Heart left ventricle (tissue), 16 donors: ENCODE measurements at regions not wholly inside any gene's neighbourhood (a gene's known extent, or its start where the extent isn't known, plus 50 kb on each side); places are given as distances from the start of the nearest gene placed in this dataset.

Experiments
- ATAC-seq, 4 donors: fragments of 200-7000 bp; cut with Tn5 transposase; one replicate each; pipeline ENCODE4 v1.9.1; 2020 to 2022; ENCODE audit warnings: moderate library complexity in 4 of 4, mild to moderate bottlenecking in 3 of 4, moderate number of reproducible peaks in 1 of 4
- DNase-seq, 5 donors: peaks; one replicate each; pipeline ENCODE4 v3.0.0-alpha.2; 2020
- H3K27ac ChIP-seq, 12 donors: fragments of 200-600 bp; sonication (generic) in 4 of 12; one replicate each; pipeline versions ENCODE4 v1.5.0 to v1.8.0; 2016 to 2022; ENCODE audit warnings: mild to moderate bottlenecking in 2 of 12
- H3K27me3 ChIP-seq, 9 donors: fragments of 200-600 bp; sonication (generic) in 2 of 9; one replicate each; pipeline versions ENCODE4 v1.5.1 to v1.8.0; 2016 to 2022; ENCODE audit warnings: mild to moderate bottlenecking in 3 of 9
- H3K36me3 ChIP-seq, 9 donors: fragments of 200-600 bp; sonication (generic) in 2 of 9; one replicate each; pipeline versions ENCODE4 v1.5.0 to v1.8.0; 2018 to 2022; ENCODE audit warnings: mild to moderate bottlenecking in 2 of 9
- H3K4me1 ChIP-seq, 12 donors: fragments of 200-600 bp; sonication (generic) in 4 of 12; one replicate each; pipeline versions ENCODE4 v1.5.0 to v1.8.0; 2016 to 2022; ENCODE audit warnings: mild to moderate bottlenecking in 3 of 12
- H3K4me3 ChIP-seq, 12 donors: fragments of 200-600 bp; sonication (generic) in 4 of 12; one replicate each; pipeline versions ENCODE4 v1.5.0 to v1.8.0; 2017 to 2022; ENCODE audit warnings: mild to moderate bottlenecking in 9 of 12, moderate library complexity in 4 of 12
- H3K9me3 ChIP-seq, 12 donors: fragments of 200-600 bp; sonication (generic) in 4 of 12; one replicate each; pipeline versions ENCODE4 v1.5.0 to v1.8.0; 2016 to 2022; ENCODE audit warnings: mild to moderate bottlenecking in 1 of 12
- POLR2A ChIP-seq, 2 donors: fragments of 450-650 bp; IDR thresholded peaks; one replicate each; pipeline ENCODE4 v1.6.1; 2017; ENCODE audit warnings: antibody characterized with exemption in 2 of 2, mild to moderate bottlenecking in 2 of 2, moderate library complexity in 2 of 2
- WGBS, 4 donors: extraction: QIAGEN DNeasy Blood & Tissue Kit in 2 of 4; methylation state at CpG; one replicate each; pipeline versions ENCODE4 v1.1.5 to v1.1.7; 2013 to 2018; 5-methylcytosine and 5-hydroxymethylcytosine counted together
- intact Hi-C, 10 donors: fragments of 100-400 bp; cut with DNase I; formaldehyde crosslinking; loops; one replicate each; pipeline versions ENCODE4 v1.11.1 to v1.14.2; 2022
- TF ChIP-seq, protein P1 (sequence below), 12 donors: fragments of 200-600 bp; sonication (generic) in 4 of 12; IDR thresholded peaks; one replicate each; pipeline versions ENCODE4 v1.5.0 to v1.8.0; 2018 to 2022; ENCODE audit warnings: antibody characterized with exemption in 12 of 12, mild to moderate bottlenecking in 5 of 12
- donor health status: ischemic (EF 13 %, LVEDD 7.1; RV severe dilation, severe dysfunction).
- donor health status: healthy with polysubstance abuse.
- donor health status: DM: no; HTN: yes; CAD: no.
- donor health status: DM: no; HTN: no; CAD: no.
- donor health status: ischemic (EF 25% LVEDD 6.9; RV normal size, moderate dysfunction).
- donor health status: ischemic (EF 25% LVEDD 5.7; RV mildly dilated, moderate dysfunction).
- donor health status: healthy.
- donor health status: DM: yes; HTN: yes; CAD: no.
- donor health status: ischemic (EF 35%, LVEDD 5.7; RV mildly dilated, moderate dysfunction).
- donor health status: nonischemic (EF 11% LVEDD 7.7; RV severe dilation, severe dysfunction).
- donor health status: DM: yes; HTN: yes; CAD: no.
- donor health status: PGD.
- donor health status: ischemic (EF 29% LVEDD 5.4; RV normal size, mild dysfunction).
- donor health status: nonischemic (EF 23%, LVEDD 6.1; RV moderate dilation, normal function).

DNA sequence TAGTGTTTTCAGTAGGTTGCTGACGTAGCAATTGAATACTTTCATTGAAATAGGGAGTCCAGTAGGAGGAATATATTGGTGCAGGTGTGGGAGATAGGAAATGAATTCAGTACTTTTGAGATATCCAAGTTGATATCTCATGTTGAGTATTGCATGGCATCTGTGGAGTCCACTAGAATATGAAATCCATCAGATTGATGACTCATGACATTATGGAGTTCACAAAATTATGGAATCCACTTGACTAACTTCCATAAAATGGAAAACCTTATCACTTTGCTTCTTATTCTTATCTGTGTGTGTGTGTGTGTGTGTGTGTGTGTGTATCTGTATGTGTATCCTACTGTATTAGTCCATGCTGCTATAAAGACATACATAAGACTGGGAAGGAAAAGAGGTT lies 513.5 kb upstream of the ZEB2 start:
- Histone ChIP-seq H3K9me3 (no peaks in the 10 kb centered on the region), H3K36me3 (no peaks in the 10 kb centered on the region), H3K4me3 (no peak overlapping the region), H3K4me1 (peaks cover 0 to 18% (median 3%) of the 10 kb centered on the region in 12 donors), H3K27me3 (no peaks in the 10 kb centered on the region), H3K27ac (no peak overlapping the region)
- DNase-seq (no peak), ATAC-seq (no peak)
- 82 to 97% (median 90%) methylated on average over 1 of the region's 1 CpG for WGBS, 4 donors
- TF ChIP-seq, protein P1, sequence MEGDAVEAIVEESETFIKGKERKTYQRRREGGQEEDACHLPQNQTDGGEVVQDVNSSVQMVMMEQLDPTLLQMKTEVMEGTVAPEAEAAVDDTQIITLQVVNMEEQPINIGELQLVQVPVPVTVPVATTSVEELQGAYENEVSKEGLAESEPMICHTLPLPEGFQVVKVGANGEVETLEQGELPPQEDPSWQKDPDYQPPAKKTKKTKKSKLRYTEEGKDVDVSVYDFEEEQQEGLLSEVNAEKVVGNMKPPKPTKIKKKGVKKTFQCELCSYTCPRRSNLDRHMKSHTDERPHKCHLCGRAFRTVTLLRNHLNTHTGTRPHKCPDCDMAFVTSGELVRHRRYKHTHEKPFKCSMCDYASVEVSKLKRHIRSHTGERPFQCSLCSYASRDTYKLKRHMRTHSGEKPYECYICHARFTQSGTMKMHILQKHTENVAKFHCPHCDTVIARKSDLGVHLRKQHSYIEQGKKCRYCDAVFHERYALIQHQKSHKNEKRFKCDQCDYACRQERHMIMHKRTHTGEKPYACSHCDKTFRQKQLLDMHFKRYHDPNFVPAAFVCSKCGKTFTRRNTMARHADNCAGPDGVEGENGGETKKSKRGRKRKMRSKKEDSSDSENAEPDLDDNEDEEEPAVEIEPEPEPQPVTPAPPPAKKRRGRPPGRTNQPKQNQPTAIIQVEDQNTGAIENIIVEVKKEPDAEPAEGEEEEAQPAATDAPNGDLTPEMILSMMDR (IDR thresholded peaks at IDR 0.05), result no peak
- TF ChIP-seq POLR2A (IDR thresholded peaks at IDR 0.05), result no peak
- intact Hi-C loops, result no loop called here

DNA sequence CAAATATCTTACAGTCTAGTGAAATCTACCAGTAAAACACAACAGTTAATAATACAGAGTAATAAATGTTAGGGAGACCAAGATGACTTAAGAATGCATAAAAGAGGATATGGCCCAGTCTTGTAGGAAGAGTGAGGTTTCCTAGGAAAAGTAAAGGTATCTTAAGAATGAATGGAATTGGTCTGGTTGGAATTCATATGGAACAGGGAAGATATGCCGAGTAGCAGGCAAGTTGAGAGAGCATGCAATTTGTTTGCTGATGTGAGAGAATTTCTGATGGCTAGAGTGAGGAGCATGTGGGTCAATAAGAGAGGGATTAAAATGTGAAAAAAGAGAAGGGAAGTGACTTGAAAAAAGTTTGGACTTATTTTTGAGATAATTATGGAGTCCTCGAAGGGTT lies 512.9 kb upstream of the ZEB2 start:
- Histone ChIP-seq H3K4me3 (no peak overlapping the region), H3K4me1 (peaks cover 0 to 12% (median 0%) of the 10 kb centered on the region in 12 donors), H3K27ac (no peak overlapping the region), H3K27me3 (no peaks in the 10 kb centered on the region), H3K9me3 (no peaks in the 10 kb centered on the region), H3K36me3 (no peaks in the 10 kb centered on the region)
- DNase-seq (no peak), ATAC-seq (no peak)
- TF ChIP-seq POLR2A (IDR thresholded peaks at IDR 0.05), result no peak
- TF ChIP-seq, protein P1 (IDR thresholded peaks at IDR 0.05), result no peak
- intact Hi-C loops, result no loop called here
- WGBS, 4 donors, result 82 to 85% (median 82%) methylated on average over 2 of the region's 2 CpGs

DNA sequence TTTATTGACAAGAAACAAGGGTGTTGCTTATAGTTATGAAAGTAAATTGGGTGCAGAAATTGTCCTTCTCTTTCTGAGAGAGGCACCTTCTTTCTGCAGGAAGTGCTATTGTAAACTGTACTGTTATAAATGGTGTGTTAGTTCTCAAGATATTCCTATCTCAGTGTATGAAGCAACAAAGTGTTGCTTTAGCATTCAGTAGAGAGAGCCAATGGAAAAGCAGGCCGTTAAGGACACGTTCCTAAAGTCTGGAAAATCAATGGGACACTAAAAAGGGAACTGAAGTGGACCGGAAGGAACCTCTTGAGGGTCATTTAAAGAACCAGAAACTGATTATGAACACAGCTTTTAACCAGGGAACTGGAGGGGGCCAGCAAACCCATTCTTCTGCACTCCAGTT lies 510.0 kb upstream of the ZEB2 start:
- H3K4me3 ChIP-seq, result no peak overlapping the region
- 20 to 35% (median 25%) methylated on average over 3 of the region's 3 CpGs for WGBS, 4 donors
- DNase-seq (no peak), ATAC-seq (peak in 1 of 4 donors; percentile 18)
- intact Hi-C loops, result loop anchor here in 1 of 10 donors (10.0 kb wide), 1 partner anchor 505 kb away; the partner anchor contains the start of gene ZEB2
- TF ChIP-seq, protein P1 (IDR thresholded peaks at IDR 0.05), result no peak
- TF ChIP-seq POLR2A (IDR thresholded peaks at IDR 0.05), result no peak
- H3K4me1 ChIP-seq, result peaks cover 0 to 8% (median 0%) of the 10 kb centered on the region in 12 donors
- no peaks in the 10 kb centered on the region for H3K9me3 ChIP-seq
- no peak overlapping the region for H3K27ac ChIP-seq
- H3K36me3 ChIP-seq, result no peaks in the 10 kb centered on the region
- H3K27me3 ChIP-seq, result no peaks in the 10 kb centered on the region

DNA sequence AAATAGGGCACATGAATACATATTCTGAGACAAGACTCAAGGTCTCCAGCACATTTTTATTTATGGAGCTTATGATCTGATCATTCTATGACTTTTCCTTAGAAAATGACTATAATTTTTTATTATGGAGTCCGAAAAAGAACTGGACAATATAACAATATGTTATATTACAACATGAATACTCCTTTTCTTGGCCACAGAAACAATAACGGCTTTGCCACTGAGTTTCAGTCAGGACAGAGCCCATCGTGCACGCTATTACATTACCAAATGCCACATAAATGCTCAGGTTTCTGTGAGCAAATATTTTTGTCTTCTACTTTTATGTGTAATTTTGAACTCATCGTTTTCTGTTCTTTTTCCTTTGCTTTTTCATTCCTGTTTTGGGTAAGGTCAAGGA lies 509.2 kb upstream of the ZEB2 start:
- peaks cover 0 to 8% (median 0%) of the 10 kb centered on the region in 12 donors for H3K4me1 ChIP-seq
- DNase-seq, result no peak
- no peaks in the 10 kb centered on the region for H3K27me3 ChIP-seq
- intact Hi-C loops, result loop anchor here in 1 of 10 donors (10.0 kb wide), 1 partner anchor 504 kb away; the partner anchor contains the start of gene ZEB2
- TF ChIP-seq, protein P1 (IDR thresholded peaks at IDR 0.05), result no peak
- no peak for TF ChIP-seq POLR2A (IDR thresholded peaks at IDR 0.05)
- ATAC-seq, result no peak
- no peak overlapping the region for H3K4me3 ChIP-seq
- H3K9me3 ChIP-seq, result no peaks in the 10 kb centered on the region
- H3K27ac ChIP-seq, result no peak overlapping the region
- WGBS, 4 donors, result 87 to 88% (median 87%) methylated on average over 5 of the region's 5 CpGs
- no peaks in the 10 kb centered on the region for H3K36me3 ChIP-seq
